ENCODE measurements at regions not wholly inside any gene's neighbourhood (a gene's known extent, or its start where the extent isn't known, plus 50 kb on each side); places are given as distances from the start of the nearest gene placed in this dataset.
"Not testable (repeated sequence)": the region's sequence is repeated elsewhere in the genome, so short reads cannot be mapped to it uniquely, and the experiment has no call there.

- H3K4me3 Mint-ChIP-seq = no peak overlapping the region
- H3K4me1 Mint-ChIP-seq = no peaks in the 10 kb centered on the region
- H3K27me3 Mint-ChIP-seq = no peaks in the 10 kb centered on the region
- peak; percentile 27 to 38 for ATAC-seq (replicated peaks)
- H3K36me3 Mint-ChIP-seq = no peaks in the 10 kb centered on the region
- H3K27ac Mint-ChIP-seq = no peak overlapping the region
- H3K9me3 Mint-ChIP-seq = no peaks in the 10 kb centered on the region
- DNase-seq = no peak
Measured at GRCh38 chrX:112941209-112941837, 100.7 kb upstream of the AMOT start.

- no peaks in the 10 kb centered on the region for H3K36me3 Mint-ChIP-seq
- H3K4me1 Mint-ChIP-seq = no peaks in the 10 kb centered on the region
Measured at GRCh38 chrX:112935029-112935428, 94.4 kb upstream of the AMOT start.

GRCh38 chrX:112931900-112932299, 91.3 kb upstream of the AMOT start:
- H3K4me3 Mint-ChIP-seq = no peak overlapping the region
- H3K27ac Mint-ChIP-seq = no peak overlapping the region
- no peak for DNase-seq
- no peaks in the 10 kb centered on the region for H3K4me1 Mint-ChIP-seq
- H3K36me3 Mint-ChIP-seq = no peaks in the 10 kb centered on the region
- no peak for ATAC-seq (replicated peaks)
- H3K9me3 Mint-ChIP-seq = no peaks in the 10 kb centered on the region
- H3K27me3 Mint-ChIP-seq = peaks cover 0 to 6% of the 10 kb centered on the region in 2 donors

More at GRCh38 chrX:112935029-112935428, 94.4 kb upstream of the AMOT start:
- DNase-seq (no peak), ATAC-seq (replicated peaks) (no peak)
- H3K27ac Mint-ChIP-seq = no peak overlapping the region
- no peaks in the 10 kb centered on the region for H3K9me3 Mint-ChIP-seq
- H3K4me3 Mint-ChIP-seq = no peak overlapping the region
- peaks cover 0 to 6% of the 10 kb centered on the region in 2 donors for H3K27me3 Mint-ChIP-seq

GRCh38 chrX:112931478-112931877, 90.8 kb upstream of the AMOT start:
- no peak overlapping the region for H3K27ac Mint-ChIP-seq
- no peaks in the 10 kb centered on the region for H3K9me3 Mint-ChIP-seq
- DNase-seq = no peak
- ATAC-seq (replicated peaks) = no peak
- no peaks in the 10 kb centered on the region for H3K4me1 Mint-ChIP-seq
- no peak overlapping the region for H3K4me3 Mint-ChIP-seq
- no peaks in the 10 kb centered on the region for H3K36me3 Mint-ChIP-seq
- H3K27me3 Mint-ChIP-seq = peaks cover 0 to 6% of the 10 kb centered on the region in 2 donors

GRCh38 chrX:112923381-112923780, 82.8 kb upstream of the AMOT start:
- not testable (repeated sequence) for ATAC-seq (replicated peaks); H3K27ac Mint-ChIP-seq; H3K4me1 Mint-ChIP-seq; H3K36me3 Mint-ChIP-seq; H3K4me3 Mint-ChIP-seq; H3K9me3 Mint-ChIP-seq; DNase-seq; H3K27me3 Mint-ChIP-seq

- no peak for ATAC-seq (replicated peaks)
- H3K36me3 Mint-ChIP-seq = no peaks in the 10 kb centered on the region
- no peaks in the 10 kb centered on the region for H3K4me1 Mint-ChIP-seq
Measured at GRCh38 chrX:112913807-112914206, 73.2 kb upstream of the AMOT start.

GRCh38 chrX:112910418-112910817, 69.8 kb upstream of the AMOT start:
- Mint-ChIP-seq H3K27me3 (no peaks in the 10 kb centered on the region), H3K36me3 (no peaks in the 10 kb centered on the region), H3K9me3 (no peaks in the 10 kb centered on the region), H3K27ac (no peak overlapping the region), H3K4me1 (no peaks in the 10 kb centered on the region), H3K4me3 (no peak overlapping the region)
- no peak for DNase-seq
- no peak for ATAC-seq (replicated peaks)

More at GRCh38 chrX:112913807-112914206, 73.2 kb upstream of the AMOT start:
- DNase-seq = no peak
- Mint-ChIP-seq H3K27ac (no peak overlapping the region), H3K4me3 (no peak overlapping the region), H3K9me3 (no peaks in the 10 kb centered on the region), H3K27me3 (no peaks in the 10 kb centered on the region)

- no peaks in the 10 kb centered on the region for H3K36me3 Mint-ChIP-seq
- no peak overlapping the region for H3K27ac Mint-ChIP-seq
- H3K4me3 Mint-ChIP-seq = no peak overlapping the region
- ATAC-seq (replicated peaks) (no peak), DNase-seq (no peak)
- no peaks in the 10 kb centered on the region for H3K9me3 Mint-ChIP-seq
- no peaks in the 10 kb centered on the region for H3K4me1 Mint-ChIP-seq
- no peaks in the 10 kb centered on the region for H3K27me3 Mint-ChIP-seq
Measured at GRCh38 chrX:112901869-112902725, 61.5 kb upstream of the AMOT start.

GRCh38 chrX:112896051-112896450, 55.4 kb upstream of the AMOT start:
- H3K4me3 Mint-ChIP-seq = no peak overlapping the region
- H3K4me1 Mint-ChIP-seq = no peaks in the 10 kb centered on the region
- DNase-seq = no peak
- no peak overlapping the region for H3K27ac Mint-ChIP-seq
- no peak for ATAC-seq (replicated peaks)
- H3K36me3 Mint-ChIP-seq = no peaks in the 10 kb centered on the region
- no peaks in the 10 kb centered on the region for H3K9me3 Mint-ChIP-seq
- no peaks in the 10 kb centered on the region for H3K27me3 Mint-ChIP-seq

Measured in stimulated activated naive B cell treated with anti-CD40 and anti-IgM and Interleukin-4, amounts not matched to agents 10 μg/mL and 1 μg/mL and 100 μg/mL, for 72 hours (primary cell).